ENCODE measurements at regions not wholly inside any gene's neighbourhood (a gene's known extent, or its start where the extent isn't known, plus 50 kb on each side); places are given as distances from the start of the nearest gene placed in this dataset.
A peak's percentile ranks its signal among the peaks of the same experiment; 100 is the strongest.

- no peak overlapping the region for H3K4me3 ChIP-seq (ENCODE audit: low read depth, low read length)
- TF ChIP-seq CTCF (IDR thresholded peaks at IDR 0.05; ENCODE audit: low read depth, low read length) (no peak), POLR2A (IDR thresholded peaks at IDR 0.05; ENCODE audit: extremely low read depth, insufficient read length) (no peak), MYC (IDR thresholded peaks at IDR 0.05; ENCODE audit: low read depth, low read length) (no peak), MAX (IDR thresholded peaks at IDR 0.05; ENCODE audit: low read depth, low read length) (no peak)
- no peak for DNase-seq (ENCODE audit: low read depth)
Measured at GRCh38 chr1:25065321-25065721, 135.2 kb upstream of the RUNX3 start.

GRCh38 chr1:25064465-25065240, 134.6 kb upstream of the RUNX3 start:
- peak; percentile 53 for DNase-seq (ENCODE audit: low read depth)
- TF ChIP-seq POLR2A (IDR thresholded peaks at IDR 0.05; ENCODE audit: extremely low read depth, insufficient read length): no peak
- TF ChIP-seq CTCF (IDR thresholded peaks at IDR 0.05; ENCODE audit: low read depth, low read length): no peak
- TF ChIP-seq MYC (IDR thresholded peaks at IDR 0.05; ENCODE audit: low read depth, low read length): no peak
- TF ChIP-seq MAX (IDR thresholded peaks at IDR 0.05; ENCODE audit: low read depth, low read length): no peak
- no peak overlapping the region for H3K4me3 ChIP-seq (ENCODE audit: low read depth, low read length)

GRCh38 chr1:25063591-25064416, 133.7 kb upstream of the RUNX3 start:
- H3K4me3 ChIP-seq (ENCODE audit: low read depth, low read length): no peak overlapping the region
- no peak for DNase-seq (ENCODE audit: low read depth)
- TF ChIP-seq MYC (IDR thresholded peaks at IDR 0.05; ENCODE audit: low read depth, low read length) (no peak), MAX (IDR thresholded peaks at IDR 0.05; ENCODE audit: low read depth, low read length) (no peak), CTCF (IDR thresholded peaks at IDR 0.05; ENCODE audit: low read depth, low read length) (no peak), POLR2A (IDR thresholded peaks at IDR 0.05; ENCODE audit: extremely low read depth, insufficient read length) (no peak)

GRCh38 chr1:25062621-25063255, 132.7 kb upstream of the RUNX3 start:
- no peak overlapping the region for H3K4me3 ChIP-seq (ENCODE audit: low read depth, low read length)
- DNase-seq (ENCODE audit: low read depth): no peak
- no peak for TF ChIP-seq POLR2A (IDR thresholded peaks at IDR 0.05; ENCODE audit: extremely low read depth, insufficient read length)
- TF ChIP-seq MYC (IDR thresholded peaks at IDR 0.05; ENCODE audit: low read depth, low read length): no peak
- TF ChIP-seq CTCF (IDR thresholded peaks at IDR 0.05; ENCODE audit: low read depth, low read length): no peak
- TF ChIP-seq MAX (IDR thresholded peaks at IDR 0.05; ENCODE audit: low read depth, low read length): no peak

- DNase-seq (ENCODE audit: low read depth): no peak
- no peak for TF ChIP-seq CTCF (IDR thresholded peaks at IDR 0.05; ENCODE audit: low read depth, low read length)
- no peak for TF ChIP-seq MAX (IDR thresholded peaks at IDR 0.05; ENCODE audit: low read depth, low read length)
- no peak for TF ChIP-seq POLR2A (IDR thresholded peaks at IDR 0.05; ENCODE audit: extremely low read depth, insufficient read length)
- no peak for TF ChIP-seq MYC (IDR thresholded peaks at IDR 0.05; ENCODE audit: low read depth, low read length)
- no peak overlapping the region for H3K4me3 ChIP-seq (ENCODE audit: low read depth, low read length)
Measured at GRCh38 chr1:25061261-25061995, 131.4 kb upstream of the RUNX3 start.

Data from NB4 (cell line).